Endothelial cell of umbilical vein (primary cell): ENCODE measurements at regions not wholly inside any gene's neighbourhood (a gene's known extent, or its start where the extent isn't known, plus 50 kb on each side); places are given as distances from the start of the nearest gene placed in this dataset.

Source experiments
- BruUV-seq: library from RNA; stranded (reverse); fragments of 400-500 nt; replicated peaks from 2 replicates; lab custom pipeline; 2021; lab: Mats Ljungman, UMichigan
- CTCF ChIA-PET: fragments of 300-600, 350-600 bp; sonication (Branson Sonifier 250); formaldehyde crosslinking; loops from one replicate; lab custom pipeline; 2021; ENCODE audit warnings: antibody characterized with exemption, inconsistent platforms; lab: Charles Lee
- POLR2A ChIA-PET: fragments of 300-600, 350-600 bp; sonication (Branson Sonifier 250); formaldehyde crosslinking; loops from one replicate; lab custom pipeline; 2021; ENCODE audit warnings: antibody characterized with exemption, inconsistent platforms; lab: Charles Lee
- DNase-seq: peaks from one replicate; pipeline ENCODE4 v3.0.0-alpha.2; 2011; ENCODE audit warnings: low read depth, low spot score
- FAIRE-seq: peaks from 2 replicates; lab custom pipeline; 2011; peaks lifted over from hg19 to GRCh38; lab: Jason Lieb, UNC
- H2AFZ ChIP-seq: 2 replicates; pipeline ENCODE4 v1.6.0; 2012; ENCODE audit warnings: low read depth, low read length, control low read depth, inconsistent platforms
- H3K27ac ChIP-seq: 2 replicates; pipeline ENCODE4 v1.5.1; 2011; ENCODE audit warnings: low read depth, mild to moderate bottlenecking, control low read depth, low read length, moderate library complexity; ENCODE audit not compliant: insufficient read depth
- H3K27me3 ChIP-seq, 2 experiments: 2 replicates each; pipeline versions ENCODE4 v1.6.0 to v1.6.1; 2011; ENCODE audit warnings: low read length in 2 of 2, mixed read lengths in 1 of 2; ENCODE audit not compliant: control insufficient read depth in 2 of 2, insufficient read depth in 2 of 2
- H3K36me3 ChIP-seq, 2 experiments: 2 replicates in 1 of 2; 3 replicates in 1 of 2; pipeline ENCODE4 v1.5.1; 2011; ENCODE audit warnings: low read length in 2 of 2, mild to moderate bottlenecking in 1 of 2, moderate library complexity in 1 of 2; ENCODE audit not compliant: control insufficient read depth in 2 of 2, insufficient read depth in 2 of 2; ENCODE audit errors: extremely low read depth in 1 of 2
- H3K4me1 ChIP-seq: 3 replicates; pipeline ENCODE4 v1.5.1; 2011; ENCODE audit warnings: mild to moderate bottlenecking, low read length; ENCODE audit not compliant: control insufficient read depth, insufficient read depth; ENCODE audit errors: extremely low read depth
- H3K4me2 ChIP-seq: 2 replicates; pipeline ENCODE4 v1.6.1; 2011; ENCODE audit warnings: low read length, control low read depth, mixed read lengths; ENCODE audit not compliant: insufficient read depth
- H3K4me3 ChIP-seq, 3 experiments: fragments of 200-600 bp in 1 of 3; sonication (generic), shearing (Covaris generic) in 1 of 3; replicated peaks in 1 of 3; 2 replicates each; pipeline ENCODE4 v1.5.1; 2011 to 2016; ENCODE audit warnings: control low read depth in 3 of 3, low read length in 3 of 3, mild to moderate bottlenecking in 2 of 3, inconsistent platforms in 1 of 3, low read depth in 1 of 3, moderate library complexity in 1 of 3; ENCODE audit not compliant: insufficient read depth in 1 of 3
- H3K79me2 ChIP-seq: 2 replicates; pipeline ENCODE4 v1.6.0; 2012; ENCODE audit warnings: low read length, inconsistent platforms; ENCODE audit not compliant: control insufficient read depth, insufficient read depth
- H3K9ac ChIP-seq: replicated peaks from 2 replicates; pipeline ENCODE3; 2011; ENCODE audit warnings: low read length, control low read depth; ENCODE audit not compliant: insufficient read depth; ENCODE audit errors: extremely low read depth
- H3K9me1 ChIP-seq: replicated peaks from 3 replicates; pipeline ENCODE4 v1.6.0; 2011; ENCODE audit warnings: mild to moderate bottlenecking, low read length; ENCODE audit not compliant: control insufficient read depth, insufficient read depth; ENCODE audit errors: extremely low read depth
- H3K9me3 ChIP-seq: replicated peaks from 2 replicates; pipeline ENCODE4 v1.5.1; 2012; ENCODE audit warnings: low read length, inconsistent platforms; ENCODE audit not compliant: control insufficient read depth, insufficient read depth
- H4K20me1 ChIP-seq: replicated peaks from 2 replicates; pipeline ENCODE3; 2011; ENCODE audit warnings: mild to moderate bottlenecking, low read length; ENCODE audit not compliant: control insufficient read depth, insufficient read depth; ENCODE audit errors: extremely low read depth
- FOS ChIP-seq: IDR thresholded peaks from 2 replicates; pipeline ENCODE4 v1.6.1; 2011; ENCODE audit warnings: mild to moderate bottlenecking, low read length, moderate library complexity, borderline replicate concordance; ENCODE audit not compliant: insufficient read depth
- GATA2 ChIP-seq: IDR thresholded peaks from 2 replicates; pipeline ENCODE4 v1.7.0; 2011; ENCODE audit warnings: low read depth, mild to moderate bottlenecking, moderate library complexity, mixed read lengths, low read length; ENCODE audit not compliant: insufficient read length, insufficient read depth
- JUN ChIP-seq: IDR thresholded peaks from 2 replicates; pipeline ENCODE4 v1.6.1; 2011; ENCODE audit warnings: borderline replicate concordance, low read depth; ENCODE audit not compliant: insufficient read length, insufficient read depth
- POLR2AphosphoS5 ChIP-seq: IDR thresholded peaks from 2 replicates; pipeline ENCODE4 v1.6.1; 2012; ENCODE audit warnings: low read depth, mild to moderate bottlenecking, control low read depth, low read length, moderate library complexity; ENCODE audit not compliant: insufficient read depth
- dilution Hi-C: fragments of 300-500 bp; cut with MboI; formaldehyde crosslinking; loops from one replicate; pipeline ENCODE4 v1.15.0; 2019; ENCODE audit warnings: low sequenced_read_pairs; ENCODE audit not compliant: extremely low pct_ligation_motif_present
- intact Hi-C: fragments of 100-400 bp; cut with micrococcal nuclease; formaldehyde crosslinking; loops from one replicate; pipeline ENCODE4 v1.10.0; 2022
- TF ChIP-seq, protein P1 (sequence below): IDR thresholded peaks from 2 replicates; pipeline ENCODE4 v1.6.1; 2011; ENCODE audit not compliant: insufficient read depth, insufficient read length
- TF ChIP-seq, protein P2 (sequence below), 2 donors: IDR thresholded peaks; 1 replicate in 1 of 2; 2 replicates in 1 of 2; pipeline ENCODE4 v1.5.1; 2011; ENCODE audit warnings: low read length in 2 of 2, mild to moderate bottlenecking in 2 of 2, moderate library complexity in 2 of 2, control low read depth in 1 of 2, inconsistent platforms in 1 of 2, low read depth in 1 of 2; ENCODE audit not compliant: insufficient read depth in 1 of 2; ENCODE audit errors: extremely low read depth in 1 of 2

DNA sequence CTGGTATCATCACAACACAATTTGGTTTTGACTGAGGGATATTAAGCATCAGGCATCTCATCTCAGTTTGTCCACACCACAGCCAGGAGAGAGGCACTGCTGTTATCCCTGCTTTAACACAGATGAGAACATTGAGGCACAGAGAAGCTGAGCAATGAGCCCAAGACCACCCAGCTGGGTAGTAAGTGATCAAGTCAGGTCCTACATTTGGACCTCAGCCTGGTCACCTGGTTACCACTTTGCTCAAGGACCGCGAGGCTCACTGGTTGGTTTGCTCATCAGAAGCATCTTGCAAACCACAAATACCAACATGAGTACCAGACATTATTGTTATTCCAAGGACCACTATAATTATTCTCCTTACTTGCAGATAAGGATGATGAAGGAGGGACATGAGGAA lies 245.5 kb downstream of the CBLN1 start:
- Histone ChIP-seq H3K4me2 (no peak overlapping the region), H3K4me1 (no peaks in the 10 kb centered on the region), H4K20me1 (no peaks in the 10 kb centered on the region), H3K9me3 (no peaks in the 10 kb centered on the region), H3K36me3 (no peaks in the 10 kb centered on the region), H3K27ac (no peak overlapping the region), H3K79me2 (no peaks in the 10 kb centered on the region), H2AFZ (no peak overlapping the region), H3K4me3 (no peak overlapping the region), H3K27me3 (no peaks in the 10 kb centered on the region), H3K9me1 (no peaks in the 10 kb centered on the region), H3K9ac (no peak overlapping the region)
- dilution Hi-C loops = no loop called here
- no TSS peak for BruUV-seq
- FAIRE-seq (no peak), DNase-seq (no peak)
- POLR2A ChIA-PET = no interaction called here
- intact Hi-C loops = no loop called here
- no peak for TF ChIP-seq GATA2
- CTCF ChIA-PET = no interaction called here

DNA sequence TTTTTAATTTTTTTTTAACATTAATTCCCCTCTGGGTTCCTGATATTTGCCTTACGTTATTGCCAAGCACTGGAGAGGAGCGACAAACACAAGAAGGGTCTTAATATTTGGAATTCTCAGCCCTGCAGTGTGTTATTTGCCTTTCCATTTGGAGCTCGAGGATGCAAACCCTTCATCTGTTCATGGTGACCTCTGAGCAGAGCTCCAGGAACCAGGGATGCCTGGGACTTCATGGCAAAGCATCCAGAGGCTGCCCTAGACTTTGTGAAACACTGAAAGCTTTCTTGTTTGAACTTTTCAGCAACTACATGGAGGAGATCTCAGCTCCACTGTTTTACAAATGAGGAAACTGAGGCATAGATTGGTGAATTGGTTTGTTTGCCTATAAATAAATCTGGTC lies 254.2 kb downstream of the CBLN1 start:
- Histone ChIP-seq H3K9ac (no peak overlapping the region), H4K20me1 (no peaks in the 10 kb centered on the region), H3K36me3 (no peaks in the 10 kb centered on the region), H3K4me2 (no peak overlapping the region), H3K79me2 (no peaks in the 10 kb centered on the region), H3K27ac (no peak overlapping the region), H3K27me3 (no peaks in the 10 kb centered on the region), H3K4me1 (no peaks in the 10 kb centered on the region), H2AFZ (no peak overlapping the region), H3K9me3 (no peaks in the 10 kb centered on the region), H3K4me3 (no peak overlapping the region), H3K9me1 (no peaks in the 10 kb centered on the region)
- BruUV-seq = no TSS peak
- POLR2A ChIA-PET = no interaction called here
- intact Hi-C loops (no loop called here), dilution Hi-C loops (no loop called here)
- DNase-seq (no peak), FAIRE-seq (no peak)
- TF ChIP-seq JUN = no peak
- TF ChIP-seq, protein P1, sequence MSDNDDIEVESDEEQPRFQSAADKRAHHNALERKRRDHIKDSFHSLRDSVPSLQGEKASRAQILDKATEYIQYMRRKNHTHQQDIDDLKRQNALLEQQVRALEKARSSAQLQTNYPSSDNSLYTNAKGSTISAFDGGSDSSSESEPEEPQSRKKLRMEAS = no peak
- TF ChIP-seq FOS = no peak
- no peak for TF ChIP-seq POLR2AphosphoS5
- TF ChIP-seq, protein P2, sequence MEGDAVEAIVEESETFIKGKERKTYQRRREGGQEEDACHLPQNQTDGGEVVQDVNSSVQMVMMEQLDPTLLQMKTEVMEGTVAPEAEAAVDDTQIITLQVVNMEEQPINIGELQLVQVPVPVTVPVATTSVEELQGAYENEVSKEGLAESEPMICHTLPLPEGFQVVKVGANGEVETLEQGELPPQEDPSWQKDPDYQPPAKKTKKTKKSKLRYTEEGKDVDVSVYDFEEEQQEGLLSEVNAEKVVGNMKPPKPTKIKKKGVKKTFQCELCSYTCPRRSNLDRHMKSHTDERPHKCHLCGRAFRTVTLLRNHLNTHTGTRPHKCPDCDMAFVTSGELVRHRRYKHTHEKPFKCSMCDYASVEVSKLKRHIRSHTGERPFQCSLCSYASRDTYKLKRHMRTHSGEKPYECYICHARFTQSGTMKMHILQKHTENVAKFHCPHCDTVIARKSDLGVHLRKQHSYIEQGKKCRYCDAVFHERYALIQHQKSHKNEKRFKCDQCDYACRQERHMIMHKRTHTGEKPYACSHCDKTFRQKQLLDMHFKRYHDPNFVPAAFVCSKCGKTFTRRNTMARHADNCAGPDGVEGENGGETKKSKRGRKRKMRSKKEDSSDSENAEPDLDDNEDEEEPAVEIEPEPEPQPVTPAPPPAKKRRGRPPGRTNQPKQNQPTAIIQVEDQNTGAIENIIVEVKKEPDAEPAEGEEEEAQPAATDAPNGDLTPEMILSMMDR (IDR thresholded peaks at IDR 0.05; ENCODE audit: extremely low read depth in 1 of 2, insufficient read depth in 1 of 2, low read depth in 1 of 2, low read length in 2 of 2) = no peak
- CTCF ChIA-PET = interaction anchor here (1.3 kb wide), 1 partner anchor 15 kb away, joined by 3 read pairs; no protein-coding TSS in a partner anchor
